OCI-LY1 (cell line): ENCODE measurements at regions not wholly inside any gene's neighbourhood (a gene's known extent, or its start where the extent isn't known, plus 50 kb on each side); places are given as distances from the start of the nearest gene placed in this dataset.

Experiments
- CTCF ChIP-seq: fragments of 200-600 bp; sonication (generic), shearing (Covaris generic); IDR thresholded peaks from 2 replicates; pipeline ENCODE4 v1.5.1; 2017; ENCODE audit warnings: mild to moderate bottlenecking, antibody characterized with exemption, low read length, moderate library complexity, mixed read lengths
- EZH2 ChIP-seq: fragments of 200-600 bp; sonication (generic), shearing (Covaris generic); IDR thresholded peaks from 2 replicates; pipeline ENCODE4 v1.8.0; 2017; ENCODE audit warnings: borderline replicate concordance, mixed run types, mild to moderate bottlenecking, antibody characterized with exemption, low read length, moderate library complexity, mixed read lengths

- TF ChIP-seq CTCF (no peak), EZH2 (no peak)
Measured at GRCh38 chr15:26394801-26395200, 378.1 kb downstream of the GABRB3 start.
